HepG2 (cell line): ENCODE measurements at regions not wholly inside any gene's neighbourhood (a gene's known extent, or its start where the extent isn't known, plus 50 kb on each side); places are given as distances from the start of the nearest gene placed in this dataset.

Source experiments
- ATAC-seq: fragments of 200-7000 bp; cut with Tn5 transposase; 3 replicates; pipeline ENCODE4 v1.9.1; 2020; ENCODE audit warnings: mild to moderate bottlenecking, moderate library complexity
- BruUV-seq: library from RNA; stranded (reverse); fragments of 400-500 nt; replicated peaks from 2 replicates; lab custom pipeline; 2021; lab: Mats Ljungman, UMichigan
- CTCF ChIA-PET: fragments of 300-600 bp; formaldehyde crosslinking; extraction: SDS; loops from one replicate; lab custom pipeline; 2021; ENCODE audit warnings: low total read pairs, inconsistent platforms, low intra/inter-chr PET ratio; lab: Yijun Ruan, JAX
- POLR2A ChIA-PET: fragments of 350-600 bp; sonication (Branson Sonifier 250); formaldehyde crosslinking; loops from one replicate; lab custom pipeline; 2020; ENCODE audit warnings: antibody characterized with exemption, inconsistent platforms; lab: Yijun Ruan, JAX
- DNase-seq: peaks from one replicate; pipeline ENCODE4 v3.0.0-alpha.2; 2015; ENCODE audit warnings: low spot score
- FAIRE-seq: peaks from 3 replicates; lab custom pipeline; 2011; peaks lifted over from hg19 to GRCh38; lab: Jason Lieb, UNC
- H2AFZ ChIP-seq: one replicate; pipeline ENCODE4 v1.6.1; 2011; ENCODE audit warnings: low read length, inconsistent platforms
- H3K27ac ChIP-seq: fragments of 300-600 bp; 3 replicates; pipeline ENCODE4 v1.8.0; 2011; ENCODE audit warnings: mixed run types, mild to moderate bottlenecking, mixed read lengths, low read length, inconsistent platforms; ENCODE audit not compliant: insufficient read depth; ENCODE audit errors: extremely low read length
- H3K27me3 ChIP-seq, 2 experiments: fragments of 200-600 bp in 1 of 2; 2 replicates in 1 of 2; 3 replicates in 1 of 2; pipeline versions ENCODE4 v1.6.0 to v1.8.0; 2011; ENCODE audit warnings: low read length in 2 of 2, mild to moderate bottlenecking in 2 of 2, moderate library complexity in 2 of 2, inconsistent platforms in 1 of 2; ENCODE audit not compliant: insufficient read depth in 2 of 2, control insufficient read depth in 1 of 2
- H3K36me3 ChIP-seq, 2 experiments: fragments of 200-600 bp in 1 of 2; replicated peaks in 1 of 2; 2 replicates in 1 of 2; 3 replicates in 1 of 2; pipeline versions ENCODE4 v1.5.1 to v1.8.0; 2011; ENCODE audit warnings: low read length in 2 of 2, inconsistent platforms in 1 of 2; ENCODE audit not compliant: insufficient read depth in 2 of 2, control insufficient read depth in 1 of 2
- H3K4me1 ChIP-seq: 2 replicates; pipeline ENCODE4 v1.5.1; 2012; ENCODE audit warnings: low read length, inconsistent platforms; ENCODE audit not compliant: insufficient read depth
- H3K4me2 ChIP-seq: 2 replicates; pipeline ENCODE4 v1.6.0; 2011; ENCODE audit warnings: low read depth, low read length, inconsistent platforms
- H3K4me3 ChIP-seq, 3 experiments: fragments of 200-600 bp in 1 of 3; sonication (generic), shearing (Covaris generic) in 1 of 3; replicated peaks in 1 of 3; 2 replicates each; pipeline ENCODE4 v1.5.1; 2011 to 2016; ENCODE audit warnings: low read length in 3 of 3, inconsistent platforms in 2 of 3, low read depth in 2 of 3, mild to moderate bottlenecking in 2 of 3, control low read depth in 1 of 3, mixed read lengths in 1 of 3; ENCODE audit not compliant: insufficient read depth in 1 of 3
- H3K79me2 ChIP-seq: one replicate; pipeline ENCODE4 v1.6.1; 2011; ENCODE audit warnings: low read length, inconsistent platforms; ENCODE audit not compliant: insufficient read depth
- H3K9ac ChIP-seq: 2 replicates; pipeline ENCODE4 v1.6.0; 2011; ENCODE audit warnings: mild to moderate bottlenecking, low read depth, low read length, inconsistent platforms; ENCODE audit not compliant: insufficient read depth
- H3K9me3 ChIP-seq: 2 replicates; pipeline ENCODE4 v1.5.1; 2012; ENCODE audit warnings: mild to moderate bottlenecking, low read length
- H4K20me1 ChIP-seq: 2 replicates; pipeline ENCODE4 v1.6.0; 2011; ENCODE audit warnings: inconsistent platforms, mild to moderate bottlenecking, low read length, moderate library complexity; ENCODE audit not compliant: insufficient read depth
- CCAR2 ChIP-seq: fragments of 200-400 bp; formaldehyde crosslinking; optimal IDR thresholded peaks from 2 replicates; pipeline ENCODE3; 2018; ENCODE audit warnings: low read depth, mild to moderate bottlenecking, low read length, moderate library complexity
- ELF3 ChIP-seq: IDR thresholded peaks from 2 replicates; pipeline ENCODE4 v1.6.1; 2016; ENCODE audit warnings: missing genetic modification reagents, missing compliant biosample characterization
- FOXC1 ChIP-seq: sonication (generic); formaldehyde crosslinking; IDR thresholded peaks from 2 replicates; pipeline ENCODE4 v1.8.0; 2022; ENCODE audit warnings: mild to moderate bottlenecking, missing genetic modification reagents, borderline replicate concordance
- GATA4 ChIP-seq: sonication (generic); IDR thresholded peaks from 2 replicates; pipeline ENCODE4 v1.6.1; 2016; ENCODE audit warnings: antibody characterized with exemption, low read depth, borderline replicate concordance
- HOXA7 ChIP-seq: sonication (generic); formaldehyde crosslinking; IDR thresholded peaks from 2 replicates; pipeline ENCODE4 v1.8.1; 2022; ENCODE audit warnings: mild to moderate bottlenecking, missing genetic modification reagents, moderate library complexity
- KLF11 ChIP-seq: IDR thresholded peaks from 2 replicates; pipeline ENCODE4 v1.6.1; 2016; ENCODE audit warnings: missing compliant biosample characterization
- MAFK ChIP-seq, 2 experiments: IDR thresholded peaks in 1 of 2; conservative IDR thresholded peaks in 1 of 2; 2 replicates each; pipeline ENCODE4 v1.6.1; 2011; ENCODE audit warnings: improper control_type of control experiment in 2 of 2, low read length in 2 of 2
- MIXL1 ChIP-seq: IDR thresholded peaks from 2 replicates; pipeline ENCODE4 v1.6.1; 2016
- NPAS2 ChIP-seq: sonication (generic); formaldehyde crosslinking; IDR thresholded peaks from 2 replicates; pipeline ENCODE4 v1.8.0; 2022; ENCODE audit warnings: mild to moderate bottlenecking, missing genetic modification reagents, borderline replicate concordance
- SRSF9 ChIP-seq: fragments of 200-400 bp; formaldehyde crosslinking; IDR thresholded peaks from 2 replicates; pipeline ENCODE4 v1.6.1; 2018; ENCODE audit warnings: borderline replicate concordance, mild to moderate bottlenecking, low read depth, low read length; ENCODE audit not compliant: insufficient read depth, poor library complexity, severe bottlenecking
- TOE1 ChIP-seq: sonication (generic); formaldehyde crosslinking; IDR thresholded peaks from 2 replicates; pipeline ENCODE4 v1.4.0; 2020; ENCODE audit warnings: mild to moderate bottlenecking, missing genetic modification reagents
- ZFP62 ChIP-seq: sonication (generic); formaldehyde crosslinking; IDR thresholded peaks from 2 replicates; pipeline ENCODE4 v1.4.0; 2020; ENCODE audit warnings: missing genetic modification reagents
- ZNF225 ChIP-seq: sonication (generic); formaldehyde crosslinking; IDR thresholded peaks from 2 replicates; pipeline ENCODE4 v1.4.0; 2020; ENCODE audit warnings: mild to moderate bottlenecking, missing genetic modification reagents
- ZNF432 ChIP-seq: sonication (generic); formaldehyde crosslinking; IDR thresholded peaks from 2 replicates; pipeline ENCODE4 v1.5.0; 2020; ENCODE audit warnings: missing genetic modification reagents, mild to moderate bottlenecking, borderline replicate concordance
- ZNF746 ChIP-seq: sonication (generic); formaldehyde crosslinking; IDR thresholded peaks from 2 replicates; pipeline ENCODE4 v1.8.0; 2022; ENCODE audit warnings: mild to moderate bottlenecking, missing genetic modification reagents
- WGBS: methylation state at CpG from one replicate; pipeline ENCODE4 v1.1.6; 2017; ENCODE audit warnings: low lambda C conversion rate; 5-methylcytosine and 5-hydroxymethylcytosine counted together
- in situ Hi-C: cut with HindIII; loops from 2 replicates; pipeline ENCODE4 v1.10.0; 2017; ENCODE audit warnings: low pct_unique_long_range_greater_than_20kb; ENCODE audit not compliant: extremely low pct_ligation_motif_present
- intact Hi-C: fragments of 100-400 bp; cut with micrococcal nuclease; formaldehyde crosslinking; loops from one replicate; pipeline ENCODE4 v1.10.0; 2022; ENCODE audit not compliant: unreplicated experiment
- TF ChIP-seq, protein P1 (sequence below): sonication (generic); formaldehyde crosslinking; IDR thresholded peaks from 2 replicates; pipeline ENCODE4 v1.5.1; 2020; ENCODE audit warnings: missing genetic modification reagents, mild to moderate bottlenecking, borderline replicate concordance
- TF ChIP-seq, protein P2 (sequence below): sonication (generic); formaldehyde crosslinking; IDR thresholded peaks from 2 replicates; pipeline ENCODE4 v1.4.0; 2020; ENCODE audit warnings: missing genetic modification reagents
- TF ChIP-seq, protein P3 (sequence below): sonication (generic); formaldehyde crosslinking; IDR thresholded peaks from 2 replicates; pipeline ENCODE4 v1.5.0; 2020; ENCODE audit warnings: mild to moderate bottlenecking, low read depth, missing genetic modification reagents, borderline replicate concordance

DNA sequence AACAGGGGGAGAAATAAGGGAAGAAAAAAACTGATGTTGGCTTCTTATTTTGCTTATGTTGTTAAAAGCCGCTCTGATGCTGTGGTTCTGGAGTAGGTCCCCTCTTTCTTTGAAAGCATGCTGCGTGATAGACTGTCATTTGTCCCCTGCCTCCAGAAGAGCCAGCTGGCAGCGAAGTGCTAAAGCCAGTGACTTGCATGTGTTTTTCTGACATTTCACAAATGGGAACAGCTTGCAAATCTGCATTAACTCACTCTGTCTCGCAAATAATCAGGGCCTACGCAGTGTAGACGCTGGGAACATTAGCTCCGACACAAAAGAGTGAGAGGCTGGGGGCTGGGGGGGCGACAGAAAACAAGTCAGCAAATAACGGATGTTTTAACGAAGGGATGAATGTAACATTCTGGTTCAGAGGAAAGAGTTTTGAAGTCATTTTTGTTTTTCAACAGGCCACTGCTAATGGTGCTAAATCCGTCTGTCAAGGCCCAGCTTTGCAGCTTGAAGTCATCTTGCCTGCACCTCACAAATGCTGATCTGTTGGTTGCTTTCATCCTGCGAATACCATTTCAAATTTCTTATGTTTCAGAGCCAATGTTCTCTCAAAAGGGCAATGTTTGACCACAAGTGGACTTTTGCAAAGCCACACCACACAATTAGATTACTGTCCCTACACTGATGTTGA is 68.8 kb upstream of the PIK3C3 start:
- Histone ChIP-seq H3K4me1 (no peaks in the 10 kb centered on the region), H3K4me3 (no peak overlapping the region), H4K20me1 (no peaks in the 10 kb centered on the region), H3K27ac (no peak overlapping the region), H3K4me2 (no peak overlapping the region), H2AFZ (no peak overlapping the region), H3K27me3 (peaks cover 0 to 9% of the 10 kb centered on the region in 2 experiments; a peak in 1 of 5 replicates), H3K9me3 (no peaks in the 10 kb centered on the region), H3K36me3 (no peaks in the 10 kb centered on the region), H3K9ac (no peak overlapping the region), H3K79me2 (no peaks in the 10 kb centered on the region)
- ChIA-PET CTCF (no interaction called here), POLR2A (no interaction called here)
- intact Hi-C loops (no loop called here), in situ Hi-C loops (no loop called here)
- BruUV-seq: no TSS peak
- no peak for FAIRE-seq
- DNase-seq: no peak
- 14% methylated on average over 12 of the region's 12 CpGs for WGBS
- no peak for TF ChIP-seq KLF11 (CRISPR knock-in tag)
- no peak for TF ChIP-seq GATA4
- no peak for TF ChIP-seq SRSF9
- no peak for TF ChIP-seq HOXA7 (CRISPR knock-in tag)
- no peak for TF ChIP-seq ZNF225 (CRISPR knock-in tag)
- TF ChIP-seq ZNF432: no peak
- TF ChIP-seq ZFP62 (CRISPR knock-in tag): no peak
- TF ChIP-seq ZNF746 (CRISPR knock-in tag): no peak
- no peak for TF ChIP-seq TOE1 (CRISPR knock-in tag)
- TF ChIP-seq, protein P1, sequence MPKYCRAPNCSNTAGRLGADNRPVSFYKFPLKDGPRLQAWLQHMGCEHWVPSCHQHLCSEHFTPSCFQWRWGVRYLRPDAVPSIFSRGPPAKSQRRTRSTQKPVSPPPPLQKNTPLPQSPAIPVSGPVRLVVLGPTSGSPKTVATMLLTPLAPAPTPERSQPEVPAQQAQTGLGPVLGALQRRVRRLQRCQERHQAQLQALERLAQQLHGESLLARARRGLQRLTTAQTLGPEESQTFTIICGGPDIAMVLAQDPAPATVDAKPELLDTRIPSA (CRISPR knock-in tag): no peak
- no peak for TF ChIP-seq CCAR2
- TF ChIP-seq ELF3: no peak
- no peak for TF ChIP-seq MIXL1
- TF ChIP-seq, protein P2, sequence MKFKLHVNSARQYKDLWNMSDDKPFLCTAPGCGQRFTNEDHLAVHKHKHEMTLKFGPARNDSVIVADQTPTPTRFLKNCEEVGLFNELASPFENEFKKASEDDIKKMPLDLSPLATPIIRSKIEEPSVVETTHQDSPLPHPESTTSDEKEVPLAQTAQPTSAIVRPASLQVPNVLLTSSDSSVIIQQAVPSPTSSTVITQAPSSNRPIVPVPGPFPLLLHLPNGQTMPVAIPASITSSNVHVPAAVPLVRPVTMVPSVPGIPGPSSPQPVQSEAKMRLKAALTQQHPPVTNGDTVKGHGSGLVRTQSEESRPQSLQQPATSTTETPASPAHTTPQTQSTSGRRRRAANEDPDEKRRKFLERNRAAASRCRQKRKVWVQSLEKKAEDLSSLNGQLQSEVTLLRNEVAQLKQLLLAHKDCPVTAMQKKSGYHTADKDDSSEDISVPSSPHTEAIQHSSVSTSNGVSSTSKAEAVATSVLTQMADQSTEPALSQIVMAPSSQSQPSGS (CRISPR knock-in tag): no peak
- TF ChIP-seq NPAS2 (CRISPR knock-in tag): no peak
- TF ChIP-seq FOXC1: no peak
- no peak for TF ChIP-seq MAFK (conservative IDR thresholded peaks at IDR 0.05 in 1 of 2, IDR thresholded peaks at IDR 0.05 in 1 of 2; ENCODE audit: low read length in 2 of 2)
- TF ChIP-seq, protein P3, sequence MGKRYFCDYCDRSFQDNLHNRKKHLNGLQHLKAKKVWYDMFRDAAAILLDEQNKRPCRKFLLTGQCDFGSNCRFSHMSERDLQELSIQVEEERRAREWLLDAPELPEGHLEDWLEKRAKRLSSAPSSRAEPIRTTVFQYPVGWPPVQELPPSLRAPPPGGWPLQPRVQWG (CRISPR knock-in tag): no peak
- ATAC-seq: no peak
